ENCODE measurements at regions not wholly inside any gene's neighbourhood (a gene's known extent, or its start where the extent isn't known, plus 50 kb on each side); places are given as distances from the start of the nearest gene placed in this dataset.

DNA sequence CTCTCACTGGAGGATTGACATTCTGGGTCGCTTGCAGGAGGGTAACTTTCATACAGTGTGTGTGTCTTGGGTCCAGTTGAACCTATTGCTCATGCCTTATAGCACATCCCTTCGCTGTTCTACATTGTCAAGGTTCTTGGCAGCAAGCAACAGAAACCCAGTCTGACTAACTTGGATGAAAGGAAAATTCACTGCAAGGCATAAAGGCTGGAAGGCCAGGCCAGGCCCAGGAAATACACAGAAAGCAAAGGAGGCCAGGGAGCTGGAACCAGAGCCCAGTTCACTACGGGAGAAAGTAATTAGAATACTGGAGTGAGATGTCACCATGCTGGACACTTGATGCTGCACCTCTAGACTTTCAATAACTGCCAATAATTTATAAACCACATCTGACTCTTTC lies 353.8 kb upstream of the GATB start:
- H3K27ac ChIP-seq, result peak overlapping the region in 1 of 11 experiments; percentile 62; a peak in 2 of 22 replicates
- H3K36me3 ChIP-seq, result no peaks in the 10 kb centered on the region
- H3K4me1 ChIP-seq, result peaks cover 41 to 83% (median 69%) of the 10 kb centered on the region in 10 experiments
- H3K4me2 ChIP-seq, result peak overlapping the region in 10 of 11 experiments; percentile 72 to 89 (median 84); a peak in 17 of 22 replicates
- TF ChIP-seq Cebpa-rat (IDR thresholded peaks at IDR 0.05), result no peak
- H3K27me3 ChIP-seq, result no peaks in the 10 kb centered on the region
- H3K4me3 ChIP-seq, result no peak overlapping the region
- H3K9ac ChIP-seq, result no peak overlapping the region
- H4K20me1 ChIP-seq, result no peaks in the 10 kb centered on the region
- H3K9me3 ChIP-seq (replicated peaks in 1 of 11), result peaks cover 0 to 6% (median 0%) of the 10 kb centered on the region in 11 experiments; a peak in 4 of 22 replicates

- no peaks in the 10 kb centered on the region for H3K27me3 ChIP-seq
- peaks cover 52 to 87% (median 76%) of the 10 kb centered on the region in 10 experiments for H3K4me1 ChIP-seq
- H3K4me3 ChIP-seq, result no peak overlapping the region
- H3K36me3 ChIP-seq, result no peaks in the 10 kb centered on the region
- TF ChIP-seq Cebpa-rat (IDR thresholded peaks at IDR 0.05), result no peak
- H3K9me3 ChIP-seq (replicated peaks in 1 of 11), result peaks cover 0 to 6% (median 0%) of the 10 kb centered on the region in 11 experiments; a peak in 3 of 22 replicates
- 0 out of 22 replicates have a peak overlapping the region, but pooled peaks of 1 of the 11 experiments have one; percentile 4 for H3K27ac ChIP-seq
- H3K4me2 ChIP-seq, result peak overlapping the region in 8 of 11 experiments; percentile 6 to 76 (median 12); a peak in 9 of 22 replicates
- H4K20me1 ChIP-seq, result no peaks in the 10 kb centered on the region
- no peak overlapping the region for H3K9ac ChIP-seq
Measured at GRCh38 chr4:152112887-152113286, 352.1 kb upstream of the GATB start.

DNA sequence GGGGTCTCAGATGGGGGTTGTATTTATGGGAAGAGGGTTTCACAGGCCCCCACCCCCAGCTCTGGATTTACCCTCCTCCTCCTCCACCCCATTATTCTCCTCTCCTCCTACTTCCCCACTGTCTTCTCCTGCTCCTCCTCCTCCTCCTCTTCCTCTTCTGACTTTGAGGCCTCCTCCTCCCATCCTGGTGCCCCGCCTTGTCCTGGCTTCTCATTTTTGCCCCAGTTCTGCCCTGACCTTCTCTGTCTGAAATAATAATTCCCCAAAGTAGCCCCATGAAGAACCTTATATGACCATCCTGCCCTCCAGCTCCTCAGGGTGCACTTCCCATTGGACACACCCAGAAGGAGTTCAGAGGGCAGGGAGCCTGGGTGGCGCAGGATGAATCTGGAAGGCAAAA lies 351.4 kb upstream of the GATB start:
- peak overlapping the region in 10 of 11 experiments; percentile 23 to 76 (median 50); a peak in 17 of 22 replicates for H3K4me2 ChIP-seq
- no peak overlapping the region for H3K9ac ChIP-seq
- no peaks in the 10 kb centered on the region for H3K36me3 ChIP-seq
- TF ChIP-seq Cebpa-rat (IDR thresholded peaks at IDR 0.05), result no peak
- H4K20me1 ChIP-seq, result no peaks in the 10 kb centered on the region
- no peaks in the 10 kb centered on the region for H3K27me3 ChIP-seq
- peaks cover 0 to 6% (median 0%) of the 10 kb centered on the region in 11 experiments; a peak in 3 of 22 replicates for H3K9me3 ChIP-seq (replicated peaks in 1 of 11)
- H3K4me3 ChIP-seq, result no peak overlapping the region
- peak overlapping the region in 1 of 11 experiments; percentile 34; a peak in 1 of 22 replicates for H3K27ac ChIP-seq
- H3K4me1 ChIP-seq, result peaks cover 58 to 88% (median 77%) of the 10 kb centered on the region in 10 experiments

DNA sequence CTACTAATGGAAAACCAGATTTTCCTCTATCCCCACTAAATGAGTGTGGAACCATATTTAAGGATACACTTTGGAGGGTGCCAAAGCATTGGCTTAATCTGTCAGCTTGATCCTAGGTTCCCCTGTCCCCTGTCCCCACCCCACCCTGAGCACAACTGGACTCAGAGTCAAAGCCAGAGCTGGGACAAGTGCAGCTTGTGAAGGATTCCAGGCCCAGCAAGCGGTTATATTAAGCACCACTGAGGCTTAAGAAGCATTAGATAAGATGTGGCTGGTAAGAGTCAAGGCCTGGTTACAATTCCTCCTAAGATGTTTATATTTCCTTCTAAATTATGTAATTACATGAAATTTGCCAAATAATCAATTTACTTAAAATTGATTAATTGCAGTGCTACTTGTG lies 350.0 kb upstream of the GATB start:
- Histone ChIP-seq H3K36me3 (no peaks in the 10 kb centered on the region), H3K4me1 (peaks cover 66 to 88% (median 79%) of the 10 kb centered on the region in 10 experiments)

DNA sequence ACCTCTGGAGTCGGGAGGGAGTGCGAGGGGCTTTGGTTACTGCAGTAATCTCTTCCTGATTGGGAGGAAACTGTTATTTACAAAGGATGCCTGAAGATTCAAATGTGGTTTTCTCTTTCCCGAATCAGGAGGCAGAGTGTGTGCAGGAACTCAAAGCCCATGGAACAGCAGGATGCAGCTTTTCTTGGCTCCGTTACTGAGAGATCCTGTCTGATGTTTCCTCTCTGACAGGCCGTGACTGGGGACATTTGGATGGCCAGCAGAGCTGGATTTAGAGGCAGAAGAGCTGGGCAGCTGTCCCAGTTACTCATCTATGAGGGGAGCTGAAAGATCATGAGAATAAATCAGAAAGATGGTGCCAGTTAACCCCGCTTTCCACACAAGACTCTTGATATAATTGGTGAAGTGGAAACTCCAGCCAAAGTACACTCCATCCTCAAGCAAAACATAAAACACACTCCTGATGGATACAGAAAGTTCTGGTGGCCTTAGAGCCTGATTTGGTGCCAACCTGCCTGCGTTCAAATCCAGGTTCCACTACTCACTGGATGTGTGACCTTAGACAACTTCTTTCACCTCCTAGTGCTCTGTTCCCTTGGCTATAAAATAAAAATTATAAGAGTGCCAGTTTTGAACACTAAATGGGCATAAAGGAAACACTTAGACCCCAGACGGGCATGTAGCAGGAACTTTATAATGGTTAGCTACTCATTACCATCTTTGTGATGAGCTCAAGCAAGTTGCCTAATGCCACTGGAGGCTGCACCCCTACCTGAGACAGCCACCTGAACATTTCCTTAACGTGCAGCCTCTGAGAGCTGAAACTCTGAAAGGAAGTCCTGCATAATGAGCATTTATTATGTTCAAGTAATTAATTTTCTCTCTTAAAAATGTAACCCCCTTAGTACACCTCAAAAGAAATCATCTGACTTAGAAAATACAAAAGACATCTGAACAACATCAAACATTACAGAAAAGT lies 349.0 kb upstream of the GATB start:
- no peaks in the 10 kb centered on the region for H3K27me3 ChIP-seq

More for the DNA sequence above, 350.0 kb upstream of the GATB start:
- TF ChIP-seq Cebpa-rat (IDR thresholded peaks at IDR 0.05), result no peak
- no peaks in the 10 kb centered on the region for H3K27me3 ChIP-seq
- H3K27ac ChIP-seq, result no peak overlapping the region
- H3K4me2 ChIP-seq, result peak overlapping the region in 3 of 11 experiments; percentile 65 to 86 (median 78); a peak in 4 of 22 replicates
- no peaks in the 10 kb centered on the region for H3K9me3 ChIP-seq (replicated peaks in 1 of 11)
- no peak overlapping the region for H3K9ac ChIP-seq
- H3K4me3 ChIP-seq, result no peak overlapping the region
- no peaks in the 10 kb centered on the region for H4K20me1 ChIP-seq

DNA sequence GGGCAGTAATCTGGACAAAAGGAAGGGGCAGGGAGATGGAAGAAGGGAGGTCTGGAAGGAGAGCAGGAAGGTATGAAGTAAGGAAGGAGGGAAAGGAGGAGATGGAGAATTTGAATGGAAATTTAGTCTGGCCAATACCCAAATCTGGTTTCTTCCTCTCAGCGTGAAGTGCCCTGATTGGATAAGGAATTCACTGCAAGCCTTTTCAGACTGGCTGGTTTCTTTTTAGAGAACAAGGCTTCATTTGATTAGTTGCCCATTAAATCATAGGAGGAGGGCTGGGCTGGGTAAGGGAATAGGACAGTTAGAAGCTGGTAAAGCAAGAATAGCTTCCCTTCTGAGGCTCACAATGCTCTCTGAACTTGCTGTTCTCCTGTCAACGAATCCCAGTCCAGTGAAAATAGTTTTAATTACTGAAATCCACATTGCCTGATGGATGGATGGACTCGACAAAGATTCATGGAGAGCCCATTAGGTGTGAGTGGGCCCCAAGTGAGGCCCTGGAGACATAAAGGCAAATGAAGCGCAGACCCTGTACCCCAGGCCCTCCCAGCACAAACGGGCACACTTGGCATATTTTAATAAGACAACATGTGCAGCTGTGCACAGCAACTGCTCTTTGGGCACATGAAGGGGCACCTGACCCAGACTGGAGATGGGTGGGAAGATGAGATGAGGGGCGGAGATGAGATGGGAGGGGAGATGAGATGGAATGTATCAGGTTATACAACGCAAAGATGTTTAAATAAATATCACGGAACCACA lies 347.1 kb upstream of the GATB start:
- H3K27ac ChIP-seq, result 0 out of 22 replicates have a peak overlapping the region, but pooled peaks of 1 of the 11 experiments have one; percentile 14
- no peaks in the 10 kb centered on the region for H3K27me3 ChIP-seq
- peak overlapping the region; percentile 46 to 87 (median 70); a peak in 21 of 22 replicates for H3K4me2 ChIP-seq
- no peaks in the 10 kb centered on the region for H3K36me3 ChIP-seq
- H3K9me3 ChIP-seq (replicated peaks in 1 of 11), result peaks cover 0 to 10% (median 0%) of the 10 kb centered on the region in 11 experiments; a peak in 2 of 22 replicates
- H3K4me3 ChIP-seq, result no peak overlapping the region
- H3K9ac ChIP-seq, result no peak overlapping the region
- no peaks in the 10 kb centered on the region for H4K20me1 ChIP-seq
- no peak for TF ChIP-seq Cebpa-rat (IDR thresholded peaks at IDR 0.05)
- H3K4me1 ChIP-seq, result peaks cover 78 to 91% (median 82%) of the 10 kb centered on the region in 10 experiments

More for the DNA sequence above, 349.0 kb upstream of the GATB start:
- Histone ChIP-seq H4K20me1 (no peaks in the 10 kb centered on the region), H3K4me3 (no peak overlapping the region; a peak in 1 of 20 replicates), H3K36me3 (no peaks in the 10 kb centered on the region), H3K4me1 (peaks cover 66 to 88% (median 77%) of the 10 kb centered on the region in 10 experiments), H3K27ac (peak overlapping the region in 6 of 11 experiments; percentile 19 to 49 (median 31); a peak in 8 of 22 replicates), H3K9me3 (replicated peaks in 1 of 11) (no peaks in the 10 kb centered on the region; a peak in 1 of 22 replicates), H3K4me2 (peak overlapping the region; percentile 33 to 86 (median 55)), H3K9ac (peak overlapping the region in 2 of 11 experiments; percentile 16 to 17; a peak in 3 of 22 replicates)
- TF ChIP-seq Cebpa-rat (IDR thresholded peaks at IDR 0.05), result no peak

GRCh38 chr4:152106781-152107321 lies 346.0 kb upstream of the GATB start:
- H3K4me3 ChIP-seq, result no peak overlapping the region
- no peak for TF ChIP-seq Cebpa-rat (IDR thresholded peaks at IDR 0.05)
- H3K27ac ChIP-seq, result peak overlapping the region in 7 of 11 experiments; percentile 15 to 79 (median 48); a peak in 11 of 22 replicates
- peak overlapping the region in 1 of 11 experiments; percentile 19; a peak in 2 of 22 replicates for H3K9ac ChIP-seq
- H3K4me1 ChIP-seq, result peaks cover 78 to 91% (median 85%) of the 10 kb centered on the region in 10 experiments
- H3K27me3 ChIP-seq, result no peaks in the 10 kb centered on the region
- H3K4me2 ChIP-seq, result peak overlapping the region; percentile 26 to 87 (median 70); a peak in 18 of 22 replicates
- H3K9me3 ChIP-seq (replicated peaks in 1 of 11), result peaks cover 0 to 10% (median 0%) of the 10 kb centered on the region in 11 experiments; a peak in 2 of 22 replicates
- H4K20me1 ChIP-seq, result no peaks in the 10 kb centered on the region
- no peaks in the 10 kb centered on the region for H3K36me3 ChIP-seq
